Esophagus muscularis mucosa (tissue), 3 donors: ENCODE measurements at regions not wholly inside any gene's neighbourhood (a gene's known extent, or its start where the extent isn't known, plus 50 kb on each side); places are given as distances from the start of the nearest gene placed in this dataset.

Source experiments
- EP300 ChIP-seq: sonication (generic); formaldehyde crosslinking; IDR thresholded peaks from one replicate; pipeline ENCODE4 v1.6.1; 2017; ENCODE audit warnings: antibody characterized with exemption
- POLR2A ChIP-seq: fragments of 450-650 bp; IDR thresholded peaks from one replicate; pipeline ENCODE4 v1.6.1; 2017; ENCODE audit warnings: antibody characterized with exemption, moderate library complexity, mild to moderate bottlenecking, low read depth
- POLR2AphosphoS5 ChIP-seq, 2 donors: sonication (generic); formaldehyde crosslinking; IDR thresholded peaks; one replicate each; pipeline ENCODE4 v1.6.1; 2017; ENCODE audit warnings: antibody characterized with exemption in 2 of 2

DNA sequence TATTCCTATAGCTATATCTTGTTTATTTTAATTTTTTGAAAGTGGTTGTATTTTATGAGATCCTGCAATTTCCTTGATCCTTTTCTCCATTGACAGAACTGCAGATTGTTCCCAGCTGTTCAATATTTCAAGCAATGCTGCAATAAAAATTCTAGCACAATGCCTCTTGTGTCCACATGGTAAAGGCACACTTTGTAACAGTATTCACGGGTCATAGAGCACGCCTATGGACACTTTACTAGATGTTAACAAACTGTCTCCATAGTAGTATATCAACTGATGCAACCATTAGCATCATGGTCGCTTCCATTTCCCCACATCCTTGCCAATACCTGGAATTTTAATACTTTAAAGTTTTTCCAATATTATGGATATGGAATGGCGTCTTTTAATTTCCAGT is 123.9 kb upstream of the FZD8 start:
- no peak for TF ChIP-seq POLR2AphosphoS5 (IDR thresholded peaks at IDR 0.05)
- no peak for TF ChIP-seq POLR2A
- no peak for TF ChIP-seq EP300
